ENCODE measurements at regions not wholly inside any gene's neighbourhood (a gene's known extent, or its start where the extent isn't known, plus 50 kb on each side); places are given as distances from the start of the nearest gene placed in this dataset.
A peak's percentile ranks its signal among the peaks of the same experiment; 100 is the strongest.

DNA sequence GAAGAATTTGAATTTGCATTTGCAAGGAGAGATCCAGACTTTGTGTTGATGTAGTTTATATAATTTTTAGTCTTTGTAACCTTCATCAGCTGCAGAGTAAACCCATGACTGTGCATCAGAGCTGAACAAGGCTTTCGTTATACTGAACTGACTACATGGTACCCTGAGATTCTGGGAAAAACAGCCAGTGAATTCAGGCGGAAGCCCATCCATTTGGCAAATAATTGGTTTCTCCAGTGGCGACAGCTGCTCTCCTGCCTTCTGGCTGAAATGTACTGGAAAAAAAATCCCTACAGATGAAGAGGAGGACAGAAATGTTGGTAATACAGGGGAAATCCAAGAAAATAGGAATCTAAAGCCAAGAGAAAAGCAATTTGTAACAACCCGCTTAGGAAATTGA is 657.5 kb upstream of the CDH7 start:
- TF ChIP-seq EZH2phosphoT487 (IDR thresholded peaks at IDR 0.05; ENCODE audit: borderline replicate concordance, low read length) = no peak
- Histone ChIP-seq H3K4me2 (ENCODE audit: low read length) (no peak overlapping the region), H3K4me3 (ENCODE audit: low read length) (no peak overlapping the region), H3K9me3 (ENCODE audit: control insufficient read depth, insufficient read depth, low read length) (no peaks in the 10 kb centered on the region), H3F3A (ENCODE audit: control insufficient read depth, insufficient read depth) (no peaks in the 10 kb centered on the region), H3K27ac (ENCODE audit: low read depth, low read length) (no peak overlapping the region), H4K20me1 (ENCODE audit: control insufficient read depth, insufficient read depth, low read depth, low read length) (no peaks in the 10 kb centered on the region), H3K79me2 (ENCODE audit: control insufficient read depth, low read length) (no peaks in the 10 kb centered on the region), H3K9me2 (replicated peaks; ENCODE audit: control insufficient read depth, low read length) (no peaks in the 10 kb centered on the region), H3K27me3 (ENCODE audit: control insufficient read depth, low read length) (no peaks in the 10 kb centered on the region), H3K4me1 (ENCODE audit: control insufficient read depth, low read length) (no peaks in the 10 kb centered on the region), H3K36me3 (ENCODE audit: control insufficient read depth, low read length) (no peaks in the 10 kb centered on the region)

DNA sequence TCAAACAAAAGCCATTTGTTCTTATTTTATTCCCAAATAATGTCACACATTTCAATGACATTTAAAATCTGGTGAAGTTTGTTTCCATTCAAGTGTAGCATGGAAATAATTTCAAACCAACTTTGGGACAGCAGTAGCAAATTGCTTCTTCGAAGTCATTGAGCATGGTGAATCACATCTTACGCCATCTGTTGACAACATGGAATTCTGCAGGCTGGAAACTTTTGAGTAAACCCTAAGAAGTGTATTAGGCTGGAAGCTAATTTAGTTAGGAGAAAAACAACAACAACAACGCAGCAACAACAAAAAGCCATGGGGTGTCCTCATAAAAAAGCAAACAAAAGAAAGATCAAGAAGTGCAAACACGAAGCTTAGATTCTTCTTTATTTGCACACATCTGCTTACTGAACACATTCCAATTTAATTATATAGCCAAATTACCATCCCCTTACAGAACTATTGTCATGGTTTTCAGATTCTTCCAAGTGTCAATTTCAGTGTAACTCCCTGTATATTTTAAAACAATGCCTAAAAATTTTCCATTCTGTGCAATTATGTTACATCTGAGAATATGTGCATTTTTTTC is 659.0 kb upstream of the CDH7 start:
- Histone ChIP-seq H3K27ac (ENCODE audit: low read depth, low read length) (no peak overlapping the region), H3F3A (ENCODE audit: control insufficient read depth, insufficient read depth) (no peaks in the 10 kb centered on the region), H3K4me3 (ENCODE audit: low read length) (no peak overlapping the region), H3K9me2 (replicated peaks; ENCODE audit: control insufficient read depth, low read length) (no peaks in the 10 kb centered on the region), H3K4me2 (ENCODE audit: low read length) (no peak overlapping the region), H3K79me2 (ENCODE audit: control insufficient read depth, low read length) (no peaks in the 10 kb centered on the region), H3K36me3 (ENCODE audit: control insufficient read depth, low read length) (no peaks in the 10 kb centered on the region), H3K4me1 (ENCODE audit: control insufficient read depth, low read length) (no peaks in the 10 kb centered on the region), H3K27me3 (ENCODE audit: control insufficient read depth, low read length) (no peaks in the 10 kb centered on the region), H4K20me1 (ENCODE audit: control insufficient read depth, insufficient read depth, low read depth, low read length) (no peaks in the 10 kb centered on the region), H3K9me3 (ENCODE audit: control insufficient read depth, insufficient read depth, low read length) (no peaks in the 10 kb centered on the region)
- no peak for TF ChIP-seq EZH2phosphoT487 (IDR thresholded peaks at IDR 0.05; ENCODE audit: borderline replicate concordance, low read length)
- TF ChIP-seq, protein P1, sequence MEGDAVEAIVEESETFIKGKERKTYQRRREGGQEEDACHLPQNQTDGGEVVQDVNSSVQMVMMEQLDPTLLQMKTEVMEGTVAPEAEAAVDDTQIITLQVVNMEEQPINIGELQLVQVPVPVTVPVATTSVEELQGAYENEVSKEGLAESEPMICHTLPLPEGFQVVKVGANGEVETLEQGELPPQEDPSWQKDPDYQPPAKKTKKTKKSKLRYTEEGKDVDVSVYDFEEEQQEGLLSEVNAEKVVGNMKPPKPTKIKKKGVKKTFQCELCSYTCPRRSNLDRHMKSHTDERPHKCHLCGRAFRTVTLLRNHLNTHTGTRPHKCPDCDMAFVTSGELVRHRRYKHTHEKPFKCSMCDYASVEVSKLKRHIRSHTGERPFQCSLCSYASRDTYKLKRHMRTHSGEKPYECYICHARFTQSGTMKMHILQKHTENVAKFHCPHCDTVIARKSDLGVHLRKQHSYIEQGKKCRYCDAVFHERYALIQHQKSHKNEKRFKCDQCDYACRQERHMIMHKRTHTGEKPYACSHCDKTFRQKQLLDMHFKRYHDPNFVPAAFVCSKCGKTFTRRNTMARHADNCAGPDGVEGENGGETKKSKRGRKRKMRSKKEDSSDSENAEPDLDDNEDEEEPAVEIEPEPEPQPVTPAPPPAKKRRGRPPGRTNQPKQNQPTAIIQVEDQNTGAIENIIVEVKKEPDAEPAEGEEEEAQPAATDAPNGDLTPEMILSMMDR (IDR thresholded peaks at IDR 0.05; ENCODE audit: low read depth, low read length, poor library complexity, severe bottlenecking) = peak; percentile 35

DNA sequence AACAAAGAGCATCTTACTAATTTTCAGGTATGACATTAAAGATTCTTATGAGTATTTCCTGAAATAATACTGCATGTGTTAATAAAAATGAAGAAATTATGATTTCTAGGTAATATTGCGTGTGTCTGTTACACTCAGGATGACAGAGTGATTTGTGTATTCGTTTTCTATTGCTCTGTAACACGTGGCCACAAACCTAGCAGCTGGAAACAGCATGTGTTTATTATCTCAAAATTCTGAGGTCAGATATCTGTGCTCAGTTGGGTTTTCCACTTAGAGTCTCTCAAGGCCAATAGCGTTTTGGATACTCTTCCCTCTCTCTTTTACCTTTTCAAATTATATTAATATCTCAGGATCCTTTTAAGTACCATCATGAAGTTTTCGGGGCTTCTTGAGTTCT is 667.9 kb upstream of the CDH7 start:
- Histone ChIP-seq H3K9me3 (ENCODE audit: control insufficient read depth, insufficient read depth, low read length) (no peaks in the 10 kb centered on the region), H3K27ac (ENCODE audit: low read depth, low read length) (no peak overlapping the region), H3K4me3 (ENCODE audit: low read length) (no peak overlapping the region), H3K4me2 (ENCODE audit: low read length) (no peak overlapping the region), H4K20me1 (ENCODE audit: control insufficient read depth, insufficient read depth, low read depth, low read length) (no peaks in the 10 kb centered on the region), H3K36me3 (ENCODE audit: control insufficient read depth, low read length) (no peaks in the 10 kb centered on the region), H3K79me2 (ENCODE audit: control insufficient read depth, low read length) (no peaks in the 10 kb centered on the region), H3K4me1 (ENCODE audit: control insufficient read depth, low read length) (no peaks in the 10 kb centered on the region), H3K27me3 (ENCODE audit: control insufficient read depth, low read length) (no peaks in the 10 kb centered on the region), H3K9me2 (replicated peaks; ENCODE audit: control insufficient read depth, low read length) (no peaks in the 10 kb centered on the region), H3F3A (ENCODE audit: control insufficient read depth, insufficient read depth) (no peaks in the 10 kb centered on the region)
- TF ChIP-seq EZH2phosphoT487 (IDR thresholded peaks at IDR 0.05; ENCODE audit: borderline replicate concordance, low read length) = no peak
- TF ChIP-seq, protein P1 (IDR thresholded peaks at IDR 0.05; ENCODE audit: low read depth, low read length, poor library complexity, severe bottlenecking) = no peak

GRCh38 chr18:65081786-65082185 is 669.0 kb upstream of the CDH7 start:
- Histone ChIP-seq H4K20me1 (ENCODE audit: control insufficient read depth, insufficient read depth, low read depth, low read length) (no peaks in the 10 kb centered on the region), H3K9me3 (ENCODE audit: control insufficient read depth, insufficient read depth, low read length) (no peaks in the 10 kb centered on the region)

More at GRCh38 chr18:65081786-65082185, 669.0 kb upstream of the CDH7 start:
- Histone ChIP-seq H3K4me2 (ENCODE audit: low read length) (no peak overlapping the region), H3K4me3 (ENCODE audit: low read length) (no peak overlapping the region), H3K79me2 (ENCODE audit: control insufficient read depth, low read length) (no peaks in the 10 kb centered on the region), H3K36me3 (ENCODE audit: control insufficient read depth, low read length) (no peaks in the 10 kb centered on the region), H3K4me1 (ENCODE audit: control insufficient read depth, low read length) (no peaks in the 10 kb centered on the region), H3K27me3 (ENCODE audit: control insufficient read depth, low read length) (no peaks in the 10 kb centered on the region), H3K9me2 (replicated peaks; ENCODE audit: control insufficient read depth, low read length) (no peaks in the 10 kb centered on the region), H3K27ac (ENCODE audit: low read depth, low read length) (no peak overlapping the region), H3F3A (ENCODE audit: control insufficient read depth, insufficient read depth) (no peaks in the 10 kb centered on the region)
- TF ChIP-seq, protein P1 (IDR thresholded peaks at IDR 0.05; ENCODE audit: low read depth, low read length, poor library complexity, severe bottlenecking) = no peak
- no peak for TF ChIP-seq EZH2phosphoT487 (IDR thresholded peaks at IDR 0.05; ENCODE audit: borderline replicate concordance, low read length)
